ENCODE measurements at regions not wholly inside any gene's neighbourhood (a gene's known extent, or its start where the extent isn't known, plus 50 kb on each side); places are given as distances from the start of the nearest gene placed in this dataset.

GRCh38 chr2:222810044-222810443 is 50.8 kb upstream of the ACSL3 start:
- ATAC-seq (ENCODE audit: insufficient number of reproducible peaks, low FRiP score, low read depth) (no peak), DNase-seq (ENCODE audit: low spot score) (no peak)
- Histone ChIP-seq H3K9me3 (no peaks in the 10 kb centered on the region), H3K4me3 (no peak overlapping the region), H3K4me1 (ENCODE audit: control insufficient read depth in 1 of 2, low read depth in 2 of 2) (no peaks in the 10 kb centered on the region), H3K36me3 (no peaks in the 10 kb centered on the region), H3K27ac (no peak overlapping the region), H3K27me3 (replicated peaks; ENCODE audit: insufficient read depth) (no peaks in the 10 kb centered on the region)
- TF ChIP-seq CTCF (IDR thresholded peaks at IDR 0.05): no peak

Measured in thoracic aorta (tissue), 2 donors.